Endothelial cell of umbilical vein (primary cell): ENCODE measurements at regions not wholly inside any gene's neighbourhood (a gene's known extent, or its start where the extent isn't known, plus 50 kb on each side); places are given as distances from the start of the nearest gene placed in this dataset.

Experiments used
- JUN ChIP-seq: IDR thresholded peaks from 2 replicates; pipeline ENCODE4 v1.6.1; 2011; ENCODE audit warnings: borderline replicate concordance, low read depth; ENCODE audit not compliant: insufficient read length, insufficient read depth
- POLR2A ChIP-seq: IDR thresholded peaks from 2 replicates; pipeline ENCODE4 v1.6.1; 2012; ENCODE audit warnings: low read depth, mild to moderate bottlenecking, control low read depth, low read length

DNA sequence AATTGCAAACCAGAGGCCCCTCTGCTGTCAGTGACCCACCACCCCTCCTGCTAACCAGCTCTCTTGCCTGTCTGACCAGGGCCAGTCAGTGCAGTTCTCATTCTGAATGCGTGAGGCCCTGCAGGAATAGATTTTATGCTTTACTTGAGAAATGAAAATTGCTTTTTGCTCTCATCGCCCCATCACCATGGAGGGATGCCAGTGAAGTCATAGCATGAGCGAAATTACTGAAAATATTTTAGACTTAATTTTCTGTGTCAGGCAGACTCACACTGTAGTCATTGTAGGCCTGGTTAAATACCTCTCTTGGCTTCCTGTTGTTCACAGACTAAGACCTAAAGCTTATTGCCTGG, 490.5 kb upstream of the CDH5 start:
- TF ChIP-seq POLR2A (no peak), JUN (no peak)
